PC-9 (cell line): ENCODE measurements at regions not wholly inside any gene's neighbourhood (a gene's known extent, or its start where the extent isn't known, plus 50 kb on each side); places are given as distances from the start of the nearest gene placed in this dataset.

Experiments used
- CTCF ChIP-seq: fragments of 200-600 bp; sonication (generic); conservative IDR thresholded peaks from 2 replicates; pipeline ENCODE4 v1.6.1; 2017; ENCODE audit warnings: mixed run types, antibody characterized with exemption, mild to moderate bottlenecking, moderate library complexity
- EZH2 ChIP-seq: fragments of 200-600 bp; sonication (generic); IDR thresholded peaks from 2 replicates; pipeline ENCODE4 v1.8.0; 2017; ENCODE audit warnings: antibody characterized with exemption, low read depth

GRCh38 chr5:102115736-102116135 lies 180.3 kb downstream of the SLCO4C1 start:
- TF ChIP-seq CTCF: no peak
- TF ChIP-seq EZH2: no peak
